DMS53 treated with DMSO at 0.1 percent for 48 hours (cell line): ENCODE measurements at regions not wholly inside any gene's neighbourhood (a gene's known extent, or its start where the extent isn't known, plus 50 kb on each side); places are given as distances from the start of the nearest gene placed in this dataset.
"Not testable (repeated sequence)": the region's sequence is repeated elsewhere in the genome, so short reads cannot be mapped to it uniquely, and the experiment has no call there.

Experiments used
- DNase-seq: peaks from one replicate; lab custom pipeline; 2025; ENCODE audit not compliant: unreplicated experiment; lab: John Stamatoyannopoulos, UW

DNA sequence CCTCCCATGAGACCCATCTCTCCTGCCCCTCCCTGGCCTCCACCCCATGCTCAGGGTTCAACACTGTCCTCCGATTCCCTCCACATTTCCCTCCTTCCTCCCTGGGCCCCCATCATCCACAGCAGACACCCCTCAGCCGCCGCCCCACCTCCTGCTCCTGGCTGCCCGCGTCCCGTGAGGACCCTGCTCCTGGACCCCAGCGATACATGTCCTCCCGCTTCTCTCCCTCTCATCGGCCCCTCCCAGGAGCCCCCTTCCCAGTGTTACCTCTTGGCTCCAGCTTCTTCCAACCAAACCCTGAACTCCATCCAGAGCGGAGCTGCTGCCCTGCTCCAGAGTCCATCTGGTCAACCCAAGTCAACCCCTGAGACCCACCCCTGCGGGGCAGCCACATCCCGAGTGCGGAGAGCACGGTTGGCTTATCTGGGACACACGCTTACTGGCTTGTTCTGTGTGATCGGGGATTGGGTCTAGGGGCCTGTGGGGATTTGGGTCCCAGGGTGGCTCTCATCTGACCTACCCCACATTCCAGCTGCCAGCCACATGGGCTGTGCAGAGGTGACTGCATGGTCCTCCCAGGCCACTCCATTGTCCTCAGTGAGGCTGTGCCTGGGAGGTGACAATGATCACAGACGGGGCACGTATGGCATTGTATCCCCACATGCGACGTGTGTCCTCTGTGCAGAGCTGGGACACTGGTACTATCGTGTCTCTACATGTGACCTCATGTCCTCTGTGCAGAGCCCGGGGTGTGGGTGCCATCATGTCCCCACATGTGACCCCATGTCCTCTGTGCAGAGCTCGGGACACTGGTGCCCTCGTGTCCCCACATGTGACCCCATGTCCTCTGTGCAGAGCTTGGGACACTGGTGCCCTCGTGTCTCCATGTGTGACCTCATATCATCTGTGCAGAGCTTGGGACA, 333.6 kb downstream of the ADGRD1 start:
- no peak for DNase-seq

DNA sequence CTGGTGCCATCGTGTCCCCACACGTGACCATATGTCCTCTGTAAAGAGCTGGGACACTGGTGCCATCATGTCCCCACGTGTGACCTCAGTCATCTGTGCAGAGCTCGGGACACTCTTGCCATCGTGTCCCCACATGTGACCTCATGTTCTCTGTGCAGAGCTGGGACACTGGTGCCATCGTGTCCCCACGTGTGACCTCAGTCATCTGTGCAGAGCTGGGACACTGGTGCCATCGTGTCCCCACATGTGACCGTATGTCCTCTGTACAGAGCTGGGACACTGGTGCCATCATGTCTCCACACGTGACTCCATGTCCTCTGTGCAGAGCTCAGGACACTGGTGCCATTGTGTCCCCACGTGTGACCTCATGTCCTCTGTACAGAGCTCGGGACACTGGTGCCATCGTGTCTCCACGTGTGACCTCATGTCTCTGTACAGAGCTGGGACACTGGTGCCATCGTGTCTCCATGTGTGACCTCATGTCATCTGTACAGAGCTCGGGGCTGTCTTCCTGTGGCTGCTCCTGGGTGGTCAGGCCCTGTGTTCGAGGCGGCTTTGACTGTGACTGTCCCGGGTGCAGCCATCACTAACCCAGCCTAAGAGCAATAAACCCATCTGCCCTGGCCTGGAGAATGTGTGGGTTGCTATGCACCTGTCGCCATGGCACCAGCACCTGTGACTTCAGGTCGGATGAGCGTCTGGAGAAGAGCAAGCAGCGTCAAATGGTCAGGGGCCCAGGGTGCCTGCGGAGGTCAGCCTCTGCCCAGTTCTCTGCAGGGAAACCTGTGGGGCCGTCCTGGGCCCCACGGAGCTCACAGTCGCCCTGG, 334.4 kb downstream of the ADGRD1 start:
- no peak for DNase-seq

DNA sequence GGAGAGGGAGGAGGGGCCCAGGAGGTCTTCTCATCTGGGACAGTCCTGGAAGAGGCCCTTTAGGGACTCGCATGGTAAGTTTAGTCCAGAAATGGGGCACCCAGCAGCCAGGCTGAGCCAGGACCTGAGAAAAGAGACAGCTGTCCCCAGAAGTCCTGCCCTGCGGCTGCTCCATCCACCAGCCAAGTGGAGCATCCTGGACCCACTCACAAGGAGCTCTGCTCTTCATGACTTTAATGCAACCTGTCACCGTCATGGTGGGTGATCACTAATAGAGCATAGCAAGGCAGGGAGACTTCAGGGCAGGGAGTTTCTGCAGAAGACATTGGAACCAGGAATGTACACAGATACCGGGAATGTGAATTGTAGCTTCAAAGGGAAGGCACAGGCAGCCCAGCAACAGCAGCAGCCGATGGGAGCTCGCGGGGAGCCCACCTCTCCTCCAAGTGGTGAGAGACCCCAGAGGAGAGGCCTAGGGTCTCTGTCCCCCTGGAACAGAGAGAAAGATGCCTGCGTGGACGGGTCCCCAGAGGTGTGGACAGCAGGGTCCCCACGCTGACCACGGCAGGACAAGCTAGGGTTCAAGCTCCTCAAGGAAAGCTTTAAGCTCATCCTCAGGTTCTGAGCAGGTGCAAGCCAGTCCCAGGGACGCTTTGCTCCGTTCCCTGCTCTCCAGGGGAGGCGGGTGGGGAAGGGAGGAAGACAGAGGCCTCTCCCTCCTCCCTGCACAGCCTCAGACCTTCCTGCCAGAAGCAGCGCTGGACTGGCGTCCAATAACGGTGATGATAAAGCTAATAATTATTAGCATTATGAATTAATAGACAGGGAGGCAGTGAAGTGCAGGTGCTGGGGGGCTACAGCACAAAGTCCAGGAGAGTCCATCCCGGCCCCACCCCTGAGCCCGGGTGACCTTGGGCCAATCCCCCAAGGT, 335.3 kb downstream of the ADGRD1 start:
- DNase-seq: not testable (repeated sequence)

DNA sequence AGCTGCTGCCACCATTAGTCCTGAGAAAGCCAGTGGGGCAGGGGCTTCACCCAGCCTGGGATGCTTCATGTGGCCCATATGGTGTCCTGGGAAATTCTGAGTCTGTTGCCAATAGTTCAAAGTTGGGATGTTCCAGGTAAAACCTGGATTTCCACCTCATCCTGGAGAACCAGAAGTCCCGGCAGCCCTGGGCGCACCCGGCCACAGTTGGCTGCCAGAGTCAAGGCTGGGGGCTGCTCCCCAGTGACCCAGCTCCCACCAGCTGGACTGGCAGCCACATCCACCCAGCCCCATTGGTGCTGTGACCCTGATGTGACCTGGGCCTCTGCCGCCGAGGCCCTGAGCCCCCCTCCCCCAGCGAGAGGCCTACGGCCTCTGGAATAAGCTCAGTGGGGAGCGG, 336.1 kb downstream of the ADGRD1 start:
- DNase-seq: not testable (repeated sequence)

DNA sequence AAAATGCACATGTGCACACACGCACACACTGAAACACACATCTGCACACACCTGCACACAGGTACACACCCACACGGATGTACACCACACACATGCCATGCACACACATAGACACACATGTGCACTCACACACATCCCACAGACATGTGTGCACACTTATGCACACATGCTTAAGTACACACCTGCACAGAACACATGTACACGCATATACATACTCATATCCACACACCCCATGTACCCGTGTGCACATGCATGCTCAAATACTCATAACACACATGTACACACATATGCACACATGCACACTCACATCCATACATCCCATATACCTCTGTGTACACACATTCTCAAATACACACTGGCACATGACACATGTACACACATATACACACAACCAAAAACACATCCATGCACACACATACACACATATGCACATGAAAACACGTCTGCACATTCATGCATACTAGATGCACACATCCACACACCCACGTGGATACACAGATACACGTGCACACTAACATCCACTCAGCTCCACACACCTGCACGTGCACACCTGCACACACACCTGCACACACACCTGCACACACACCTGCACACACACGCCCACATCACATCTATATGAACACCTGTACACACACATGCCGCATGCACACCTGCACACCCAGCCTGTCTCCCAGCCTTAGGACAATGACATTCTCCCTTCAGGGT, 336.7 kb downstream of the ADGRD1 start:
- no peak for DNase-seq

DNA sequence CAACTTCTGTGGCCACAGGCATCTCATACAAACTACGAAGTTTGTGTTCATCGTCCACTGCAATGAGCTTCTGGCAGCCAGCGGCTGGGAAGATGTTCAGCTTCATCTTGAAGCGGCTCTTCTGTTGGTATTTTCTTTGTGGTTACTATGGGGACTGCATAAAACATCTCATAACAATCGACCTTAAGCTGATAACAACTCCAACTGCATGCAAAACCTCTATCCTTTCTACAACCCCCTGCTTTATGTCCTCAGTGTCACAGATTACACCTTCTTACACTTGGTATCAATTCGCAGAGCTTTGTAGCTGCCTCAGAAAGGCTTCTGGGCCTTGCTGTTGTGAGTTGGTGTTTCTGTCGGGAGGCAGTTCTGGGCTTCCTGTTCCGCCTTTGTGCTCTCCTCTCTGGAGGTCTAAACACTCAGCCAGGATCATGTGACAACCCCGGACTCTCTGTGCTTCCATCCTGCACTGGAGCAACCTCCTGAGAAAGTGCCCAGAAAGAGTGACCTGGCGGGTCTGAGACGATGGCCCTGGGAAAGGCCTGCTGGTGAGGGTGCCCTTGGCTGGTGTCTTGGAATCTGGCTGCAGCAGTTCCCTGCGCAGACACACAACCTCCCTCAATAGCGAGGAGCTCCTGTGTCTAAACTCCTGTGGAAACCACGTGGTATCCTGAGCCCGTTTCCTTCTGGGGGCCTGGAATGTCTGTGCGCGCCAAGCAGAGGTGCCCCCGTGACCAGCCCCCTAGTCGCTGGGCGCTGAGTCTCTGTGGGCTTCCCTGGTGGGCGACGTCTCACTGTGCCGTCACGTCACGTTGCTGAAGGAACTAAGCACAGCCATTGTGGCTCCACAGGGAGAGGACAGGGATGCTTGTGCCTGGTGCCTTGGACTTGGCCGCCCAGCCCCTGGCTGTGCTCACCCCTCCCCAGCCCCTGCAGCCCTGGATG, 339.6 kb downstream of the ADGRD1 start:
- DNase-seq: not testable (repeated sequence)

DNA sequence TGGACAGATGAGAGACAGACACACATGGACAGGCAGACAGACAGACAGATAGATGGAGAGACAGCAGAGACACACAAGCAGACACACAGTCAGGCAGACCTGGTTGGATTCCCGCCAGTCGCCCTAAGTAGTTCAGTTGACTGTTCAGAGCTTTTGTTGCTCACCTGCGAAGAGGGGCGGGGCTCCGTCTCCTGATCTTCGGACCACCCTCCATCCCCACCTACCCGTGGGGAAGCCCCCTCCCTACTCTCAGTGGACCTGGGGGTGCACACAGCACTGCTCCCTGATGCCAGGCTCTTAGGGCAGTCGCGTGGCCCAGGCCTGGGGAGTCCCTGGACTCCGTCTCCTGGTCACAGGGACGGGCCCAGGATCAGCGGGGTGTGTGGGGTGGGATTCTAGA, 341.0 kb downstream of the ADGRD1 start:
- DNase-seq: not testable (repeated sequence)

DNA sequence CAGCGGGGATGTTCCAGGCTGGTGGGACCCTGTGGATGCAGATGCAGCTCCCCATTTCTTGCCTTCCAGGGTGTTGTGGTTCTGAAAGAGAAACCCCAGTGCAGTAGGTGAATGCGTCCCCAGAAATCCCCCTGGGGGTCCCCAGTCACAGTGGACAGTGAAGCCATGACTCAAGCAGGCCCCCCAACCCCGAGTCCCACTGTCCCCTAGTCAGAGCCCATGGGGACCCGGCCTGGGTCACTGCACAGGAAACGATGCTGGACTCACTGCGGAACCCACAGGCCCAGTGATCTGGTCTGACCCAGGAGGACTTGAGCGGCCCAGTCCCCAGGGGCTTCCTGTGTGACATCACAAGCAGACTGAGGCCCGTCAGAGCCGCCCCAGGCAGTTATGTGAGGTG, 341.4 kb downstream of the ADGRD1 start:
- DNase-seq: not testable (repeated sequence)

DNA sequence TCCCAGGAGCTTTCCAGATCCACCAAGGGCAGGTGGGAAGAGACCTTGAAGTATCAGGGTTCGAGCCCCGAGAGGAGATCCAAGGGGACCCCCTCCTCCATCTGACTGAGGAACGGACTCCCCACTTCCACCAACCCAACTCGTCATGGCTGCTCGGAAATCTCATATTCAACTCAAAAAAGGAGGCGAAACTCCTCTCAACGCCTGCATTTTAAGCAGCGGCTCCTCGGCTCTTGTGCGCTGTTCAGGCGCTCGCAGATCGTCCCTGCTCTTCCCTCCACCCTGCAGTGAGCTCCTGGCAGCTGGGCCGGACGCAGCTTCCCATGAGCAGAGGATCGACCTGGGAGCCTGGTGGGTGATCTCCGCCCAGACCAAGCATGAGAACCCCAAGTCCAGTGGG, 341.9 kb downstream of the ADGRD1 start:
- DNase-seq: not testable (repeated sequence)

DNA sequence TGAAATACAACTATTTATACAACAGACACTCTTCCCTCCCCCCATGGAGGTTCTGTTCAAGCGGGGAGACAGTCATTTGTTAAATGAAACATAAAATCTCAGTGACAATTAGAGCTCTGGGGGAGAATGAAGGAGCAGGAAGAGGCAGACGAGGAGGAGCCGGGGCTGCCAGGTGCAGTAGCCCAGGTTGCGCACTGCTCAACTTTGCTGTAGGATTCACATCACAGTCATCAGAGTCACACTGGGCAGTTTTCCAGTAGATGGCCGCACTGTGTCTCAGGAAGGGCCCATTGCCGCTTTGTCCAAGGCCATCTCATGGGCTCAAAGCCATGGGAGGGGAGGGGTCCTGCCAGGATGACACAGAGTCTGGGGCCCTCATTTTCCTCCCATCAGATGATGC, 342.4 kb downstream of the ADGRD1 start:
- not testable (repeated sequence) for DNase-seq

DNA sequence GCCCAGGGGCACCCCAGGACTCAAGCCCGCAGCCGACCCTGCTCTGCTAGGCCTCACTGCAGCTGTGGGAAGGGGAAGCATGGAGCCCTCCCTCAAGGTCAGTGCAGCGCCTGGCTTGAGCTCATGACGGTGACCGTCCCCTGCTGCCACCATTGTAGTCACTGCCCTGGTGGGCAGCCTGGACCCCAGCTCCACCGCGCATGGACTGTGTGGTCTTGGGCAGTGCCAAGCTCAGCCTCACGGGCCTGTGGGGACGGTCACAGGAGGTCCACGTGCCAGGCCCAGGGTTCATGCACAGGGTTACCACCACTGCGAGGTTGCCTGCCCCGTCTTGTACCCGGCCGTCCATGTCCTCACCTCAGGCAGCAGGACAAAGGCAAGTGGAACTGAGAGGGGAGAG, 342.9 kb downstream of the ADGRD1 start:
- not testable (repeated sequence) for DNase-seq

DNA sequence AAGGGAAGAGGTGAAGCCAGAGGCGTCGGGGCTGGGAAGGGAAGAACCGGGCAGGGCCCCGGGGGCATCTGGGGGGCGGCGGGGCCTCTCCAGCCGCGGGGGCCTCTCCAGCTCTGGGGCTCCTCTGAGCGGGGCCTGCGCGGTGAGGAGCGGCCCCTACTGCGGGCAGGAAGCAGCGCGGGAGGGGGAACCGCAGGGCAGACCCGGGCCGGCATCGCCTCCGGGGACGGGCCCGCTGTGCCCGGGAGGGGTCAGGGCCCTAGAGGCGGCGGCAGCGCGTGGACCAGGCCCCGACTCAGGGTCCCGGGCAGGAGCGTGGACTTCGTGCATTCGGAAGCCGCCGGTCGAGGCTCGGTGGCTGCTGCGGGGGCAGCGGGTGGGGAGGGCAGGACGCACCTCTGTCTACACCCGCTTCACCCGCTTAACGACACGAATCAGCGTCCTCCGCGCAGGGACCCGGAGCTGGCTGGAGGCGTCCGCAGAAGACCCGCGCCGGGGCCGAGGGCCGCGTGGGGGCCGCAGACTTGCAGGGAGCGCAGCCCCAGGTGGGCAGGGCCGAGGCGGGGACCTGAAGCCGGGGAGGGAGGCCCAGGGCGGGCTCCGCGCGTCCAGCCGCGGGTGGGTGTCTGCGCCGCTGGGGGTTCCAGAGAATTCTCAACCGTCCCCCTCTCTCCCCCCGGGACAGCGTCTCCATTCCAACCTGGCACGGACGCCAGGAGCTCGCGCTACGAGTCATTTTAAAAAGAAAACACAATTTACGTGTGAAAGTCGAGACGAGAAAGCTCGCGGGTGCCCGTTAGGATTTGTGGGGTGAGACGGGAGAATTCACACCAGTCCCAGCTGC, 345.0 kb downstream of the ADGRD1 start:
- DNase-seq: not testable (repeated sequence)

DNA sequence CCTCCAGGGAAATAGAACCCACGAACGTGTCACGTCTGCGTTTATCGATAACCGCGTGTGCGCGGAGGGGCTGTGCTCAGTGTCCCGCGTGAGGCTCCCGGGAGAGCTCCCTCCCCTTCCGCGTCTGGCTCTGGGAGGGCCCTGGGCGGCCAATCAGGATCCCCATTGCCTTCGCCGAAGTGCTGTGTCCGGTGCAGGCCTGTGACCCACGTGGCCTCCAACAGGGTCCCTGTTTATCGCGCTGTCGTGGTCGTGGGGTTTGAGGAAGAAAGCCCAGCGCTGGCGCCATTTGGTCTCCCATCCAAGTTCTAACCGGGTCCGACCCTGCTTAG, 345.6 kb downstream of the ADGRD1 start:
- not testable (repeated sequence) for DNase-seq

DNA sequence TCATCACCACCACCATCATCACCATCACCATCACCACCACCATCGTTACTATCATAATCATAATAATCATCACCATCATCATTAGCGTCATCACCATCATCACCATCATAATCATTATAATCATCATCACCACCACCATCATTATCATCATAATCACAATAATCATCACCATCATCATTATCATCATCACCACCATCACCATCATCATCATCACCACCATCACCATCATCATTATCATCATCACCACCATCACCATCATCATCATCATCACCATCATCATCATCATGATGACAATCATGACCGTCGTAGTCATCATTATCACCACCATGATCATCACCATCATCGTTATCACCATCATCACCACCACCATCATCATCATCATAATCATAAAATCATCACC, 349.9 kb downstream of the ADGRD1 start:
- not testable (repeated sequence) for DNase-seq

DNA sequence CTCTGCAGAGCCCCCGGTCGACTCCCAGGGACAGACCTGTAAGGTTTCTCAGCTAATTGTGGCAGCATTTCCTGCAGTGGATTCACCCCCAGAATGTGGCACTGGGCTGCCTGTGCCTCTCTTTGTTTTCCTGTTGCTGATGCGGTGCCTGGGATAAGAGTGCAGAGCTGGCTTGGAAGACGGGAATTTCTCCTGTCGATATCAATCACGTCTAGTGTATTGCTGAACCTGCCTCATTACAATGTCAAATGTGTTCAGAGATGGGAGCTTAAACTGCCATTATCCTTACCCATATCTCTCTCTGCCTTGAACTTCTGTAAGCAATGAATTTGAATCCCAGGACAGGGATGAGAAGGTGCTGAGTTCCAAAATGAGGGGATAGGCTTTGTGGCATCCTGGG, 350.9 kb downstream of the ADGRD1 start:
- DNase-seq: not testable (repeated sequence)

DNA sequence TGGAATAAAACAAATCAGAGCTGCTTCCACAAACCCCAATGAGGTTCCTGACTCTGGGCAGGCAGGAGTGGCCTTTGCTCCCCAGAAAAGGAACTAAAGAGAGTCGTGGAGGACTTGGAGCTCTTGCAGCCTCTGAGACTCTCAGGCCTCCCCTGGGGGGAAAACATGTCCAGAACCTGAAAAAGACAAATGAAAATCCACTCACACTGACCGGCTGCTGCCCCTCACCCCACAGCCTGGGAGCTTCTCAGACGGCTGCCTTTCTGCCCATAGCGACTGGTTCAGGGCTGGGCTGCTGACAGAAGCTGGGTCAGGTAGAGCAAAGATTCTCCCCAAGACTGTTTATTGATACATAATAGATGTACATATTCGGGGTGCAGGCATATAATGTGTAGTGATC, 356.0 kb downstream of the ADGRD1 start:
- DNase-seq: no peak

DNA sequence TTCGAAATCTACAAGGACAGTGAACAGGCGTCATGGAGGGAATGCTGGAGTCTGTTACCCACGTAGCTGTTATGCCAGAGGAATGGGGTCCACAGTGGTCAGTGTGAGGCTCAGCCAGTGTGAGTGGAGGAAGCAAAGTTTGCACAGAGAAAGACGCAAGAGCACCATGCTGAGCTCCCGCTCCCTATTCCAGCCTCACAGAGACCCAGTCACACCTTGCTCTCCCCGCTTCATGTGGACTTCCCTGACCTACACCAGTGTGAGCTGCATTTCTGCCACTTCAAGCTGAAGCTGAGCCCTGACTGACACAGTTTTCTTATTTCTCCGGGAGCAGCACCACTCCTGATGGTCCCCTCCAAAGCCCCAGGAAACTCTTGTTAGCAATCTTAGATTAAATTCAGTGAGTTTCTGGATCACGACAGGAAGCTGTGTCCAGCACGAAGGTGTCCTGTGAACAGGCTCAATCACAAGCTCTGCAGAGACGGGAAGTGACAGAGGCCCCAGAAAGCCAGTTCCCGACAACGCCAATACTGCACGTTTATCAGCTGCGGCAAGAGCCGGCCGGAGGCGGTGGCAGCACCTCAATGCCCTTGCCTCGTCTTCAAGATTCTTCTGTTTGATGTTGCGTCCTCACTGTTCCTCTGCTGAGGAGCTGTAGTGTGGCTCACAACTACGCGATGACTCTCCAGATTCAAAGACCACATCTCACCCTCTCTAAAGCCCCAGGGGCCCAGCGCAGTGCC, 356.7 kb downstream of the ADGRD1 start:
- DNase-seq: not testable (repeated sequence)

DNA sequence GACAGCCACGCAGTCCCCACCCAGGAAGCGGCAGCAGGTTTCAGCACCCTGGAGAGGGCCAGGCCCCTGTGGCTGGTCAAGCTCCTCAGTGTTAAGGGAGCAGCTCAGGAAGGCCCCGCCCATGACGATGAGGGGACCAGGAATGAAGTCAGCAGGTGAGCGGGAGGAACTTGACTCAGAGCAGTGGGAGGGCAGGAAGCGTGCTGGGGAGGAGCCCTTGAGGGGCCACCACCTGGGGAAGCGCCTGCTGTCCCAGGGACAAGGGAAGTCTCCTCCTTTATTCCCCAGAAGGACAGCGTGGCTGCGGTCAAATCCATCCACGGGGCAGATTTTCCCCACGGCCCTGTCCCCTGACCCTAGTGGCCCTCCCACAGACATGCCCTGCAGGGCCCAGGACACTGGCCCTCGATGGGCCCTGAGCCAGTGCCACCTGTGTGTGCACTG, 357.6 kb downstream of the ADGRD1 start:
- DNase-seq: not testable (repeated sequence)
